IMR-90 (cell line): ENCODE measurements at regions not wholly inside any gene's neighbourhood (a gene's known extent, or its start where the extent isn't known, plus 50 kb on each side); places are given as distances from the start of the nearest gene placed in this dataset.

Source experiments
- BHLHE40 ChIP-seq: fragments of 150-350 bp; IDR thresholded peaks from 2 replicates; pipeline ENCODE4 v1.6.1; 2016; ENCODE audit warnings: mild to moderate bottlenecking, low read depth, low read length
- CEBPB ChIP-seq: IDR thresholded peaks from 2 replicates; pipeline ENCODE4 v1.6.1; 2012; ENCODE audit warnings: low read depth, low read length, improper control_type of control experiment
- MAFK ChIP-seq: IDR thresholded peaks from 2 replicates; pipeline ENCODE4 v1.6.1; 2012; ENCODE audit warnings: low read depth, low read length, improper control_type of control experiment
- MXI1 ChIP-seq: IDR thresholded peaks from 2 replicates; pipeline ENCODE4 v1.6.1; 2012; ENCODE audit warnings: low read depth, mild to moderate bottlenecking, low read length, moderate library complexity, borderline replicate concordance
- POLR2A ChIP-seq: IDR thresholded peaks from 2 replicates; pipeline ENCODE4 v1.6.1; 2012; ENCODE audit warnings: mild to moderate bottlenecking, low read depth, low read length
- RAD21 ChIP-seq: IDR thresholded peaks from 2 replicates; pipeline ENCODE4 v1.6.1; 2012; ENCODE audit warnings: low read length, improper control_type of control experiment
- RCOR1 ChIP-seq: IDR thresholded peaks from 2 replicates; pipeline ENCODE4 v1.6.1; 2012; ENCODE audit warnings: mild to moderate bottlenecking, low read length, improper control_type of control experiment; ENCODE audit not compliant: insufficient replicate concordance
- RFX5 ChIP-seq: IDR thresholded peaks from 2 replicates; pipeline ENCODE4 v1.8.0; 2012; ENCODE audit warnings: low read depth, mild to moderate bottlenecking, low read length, moderate library complexity
- SMC3 ChIP-seq: fragments of 150-350 bp; IDR thresholded peaks from 2 replicates; pipeline ENCODE4 v1.6.1; 2016; ENCODE audit warnings: low read depth, mild to moderate bottlenecking, antibody characterized with exemption, low read length, moderate library complexity
- TF ChIP-seq, protein P1 (sequence below): conservative IDR thresholded peaks from 2 replicates; pipeline ENCODE4 v1.5.1; 2012; ENCODE audit warnings: mild to moderate bottlenecking, low read depth, low read length, improper control_type of control experiment
- TF ChIP-seq, protein P2 (sequence below): fragments of 150-350 bp; IDR thresholded peaks from 2 replicates; pipeline ENCODE4 v1.6.1; 2016; ENCODE audit warnings: low read depth, mild to moderate bottlenecking, low read length, moderate library complexity, borderline replicate concordance
- TF ChIP-seq, protein P3 (sequence below): fragments of 150-350 bp; IDR thresholded peaks from 2 replicates; pipeline ENCODE4 v1.6.1; 2017; ENCODE audit warnings: mild to moderate bottlenecking, antibody characterized with exemption, low read length, low read depth

DNA sequence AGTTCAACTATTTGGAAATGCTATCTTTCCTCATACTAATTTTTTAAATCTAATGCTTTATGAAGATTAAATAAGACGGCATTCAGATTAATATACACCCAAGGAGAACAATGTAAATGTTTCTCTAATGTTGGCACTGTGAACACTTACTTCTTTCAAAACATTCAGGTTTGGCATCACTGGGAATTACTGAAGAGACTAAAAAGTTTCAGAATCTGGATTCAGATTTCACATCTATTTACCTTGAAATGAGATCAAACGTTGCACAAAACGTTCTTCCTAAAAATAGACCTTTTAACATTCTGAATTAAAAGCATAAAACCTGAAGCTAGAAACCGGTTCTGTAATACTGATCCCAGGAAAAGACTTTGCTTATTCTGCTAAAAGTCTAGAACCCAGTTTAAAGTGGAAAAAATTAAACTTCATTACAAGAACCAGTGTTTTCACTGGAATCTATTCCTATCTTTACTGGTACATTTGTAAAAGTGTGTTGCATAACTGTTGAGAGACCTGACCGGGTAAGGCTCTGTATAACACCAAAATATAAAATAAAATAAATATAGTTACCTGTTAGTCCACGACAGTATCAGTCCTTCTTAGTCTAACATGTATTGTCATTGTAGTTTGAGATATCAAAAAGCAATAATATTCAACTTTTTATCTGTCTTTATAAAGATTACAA, 117.4 kb upstream of the MAP9 start:
- TF ChIP-seq, protein P1, sequence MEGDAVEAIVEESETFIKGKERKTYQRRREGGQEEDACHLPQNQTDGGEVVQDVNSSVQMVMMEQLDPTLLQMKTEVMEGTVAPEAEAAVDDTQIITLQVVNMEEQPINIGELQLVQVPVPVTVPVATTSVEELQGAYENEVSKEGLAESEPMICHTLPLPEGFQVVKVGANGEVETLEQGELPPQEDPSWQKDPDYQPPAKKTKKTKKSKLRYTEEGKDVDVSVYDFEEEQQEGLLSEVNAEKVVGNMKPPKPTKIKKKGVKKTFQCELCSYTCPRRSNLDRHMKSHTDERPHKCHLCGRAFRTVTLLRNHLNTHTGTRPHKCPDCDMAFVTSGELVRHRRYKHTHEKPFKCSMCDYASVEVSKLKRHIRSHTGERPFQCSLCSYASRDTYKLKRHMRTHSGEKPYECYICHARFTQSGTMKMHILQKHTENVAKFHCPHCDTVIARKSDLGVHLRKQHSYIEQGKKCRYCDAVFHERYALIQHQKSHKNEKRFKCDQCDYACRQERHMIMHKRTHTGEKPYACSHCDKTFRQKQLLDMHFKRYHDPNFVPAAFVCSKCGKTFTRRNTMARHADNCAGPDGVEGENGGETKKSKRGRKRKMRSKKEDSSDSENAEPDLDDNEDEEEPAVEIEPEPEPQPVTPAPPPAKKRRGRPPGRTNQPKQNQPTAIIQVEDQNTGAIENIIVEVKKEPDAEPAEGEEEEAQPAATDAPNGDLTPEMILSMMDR = no peak
- TF ChIP-seq RAD21 (no peak), POLR2A (no peak), BHLHE40 (no peak), MXI1 (no peak), RFX5 (no peak), SMC3 (no peak), RCOR1 (no peak), CEBPB (no peak), MAFK (no peak)
- TF ChIP-seq, protein P2, sequence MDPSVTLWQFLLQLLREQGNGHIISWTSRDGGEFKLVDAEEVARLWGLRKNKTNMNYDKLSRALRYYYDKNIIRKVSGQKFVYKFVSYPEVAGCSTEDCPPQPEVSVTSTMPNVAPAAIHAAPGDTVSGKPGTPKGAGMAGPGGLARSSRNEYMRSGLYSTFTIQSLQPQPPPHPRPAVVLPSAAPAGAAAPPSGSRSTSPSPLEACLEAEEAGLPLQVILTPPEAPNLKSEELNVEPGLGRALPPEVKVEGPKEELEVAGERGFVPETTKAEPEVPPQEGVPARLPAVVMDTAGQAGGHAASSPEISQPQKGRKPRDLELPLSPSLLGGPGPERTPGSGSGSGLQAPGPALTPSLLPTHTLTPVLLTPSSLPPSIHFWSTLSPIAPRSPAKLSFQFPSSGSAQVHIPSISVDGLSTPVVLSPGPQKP = no peak
- TF ChIP-seq, protein P3, sequence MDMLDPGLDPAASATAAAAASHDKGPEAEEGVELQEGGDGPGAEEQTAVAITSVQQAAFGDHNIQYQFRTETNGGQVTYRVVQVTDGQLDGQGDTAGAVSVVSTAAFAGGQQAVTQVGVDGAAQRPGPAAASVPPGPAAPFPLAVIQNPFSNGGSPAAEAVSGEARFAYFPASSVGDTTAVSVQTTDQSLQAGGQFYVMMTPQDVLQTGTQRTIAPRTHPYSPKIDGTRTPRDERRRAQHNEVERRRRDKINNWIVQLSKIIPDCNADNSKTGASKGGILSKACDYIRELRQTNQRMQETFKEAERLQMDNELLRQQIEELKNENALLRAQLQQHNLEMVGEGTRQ = no peak
